GM21390 (cell line): ENCODE measurements at regions not wholly inside any gene's neighbourhood (a gene's known extent, or its start where the extent isn't known, plus 50 kb on each side); places are given as distances from the start of the nearest gene placed in this dataset.
A peak's percentile ranks its signal among the peaks of the same experiment; 100 is the strongest.

ENCODE experiments used
- ATAC-seq: cut with Tn5 transposase; IDR thresholded peaks from one replicate; pipeline ENCODE4 v1.9.1; 2021; ENCODE audit not compliant: unreplicated experiment

GRCh38 chr1:222114536-222115156 is 372.8 kb upstream of the DUSP10 start:
- no peak for ATAC-seq

- no peak for ATAC-seq
Observed at GRCh38 chr1:222109836-222110235, 367.9 kb upstream of the DUSP10 start.

GRCh38 chr1:222107975-222108374 is 366.1 kb upstream of the DUSP10 start:
- no peak for ATAC-seq

GRCh38 chr1:222107267-222107666 is 365.4 kb upstream of the DUSP10 start:
- ATAC-seq = no peak

GRCh38 chr1:222106377-222106776 is 364.5 kb upstream of the DUSP10 start:
- no peak for ATAC-seq

GRCh38 chr1:222105861-222106260 is 364.0 kb upstream of the DUSP10 start:
- no peak for ATAC-seq

GRCh38 chr1:222105393-222105737 is 363.5 kb upstream of the DUSP10 start:
- ATAC-seq = peak; percentile 62

GRCh38 chr1:222104694-222105392 is 363.0 kb upstream of the DUSP10 start:
- ATAC-seq = no peak

GRCh38 chr1:222104097-222104496 is 362.2 kb upstream of the DUSP10 start:
- no peak for ATAC-seq

- ATAC-seq = no peak
Observed at GRCh38 chr1:222099746-222100145, 357.9 kb upstream of the DUSP10 start.

GRCh38 chr1:222098404-222098803 is 356.5 kb upstream of the DUSP10 start:
- no peak for ATAC-seq

- ATAC-seq = no peak
Observed at GRCh38 chr1:222097588-222097987, 355.7 kb upstream of the DUSP10 start.

GRCh38 chr1:222096883-222097282 is 355.0 kb upstream of the DUSP10 start:
- no peak for ATAC-seq

GRCh38 chr1:222096476-222096772 is 354.5 kb upstream of the DUSP10 start:
- ATAC-seq = no peak

- peak; percentile 83 for ATAC-seq
Observed at GRCh38 chr1:222095606-222096475, 354.0 kb upstream of the DUSP10 start.

GRCh38 chr1:222093518-222093917 is 351.6 kb upstream of the DUSP10 start:
- no peak for ATAC-seq

- no peak for ATAC-seq
Observed at GRCh38 chr1:222090103-222090502, 348.2 kb upstream of the DUSP10 start.

- ATAC-seq = no peak
Observed at GRCh38 chr1:222087221-222087920, 345.5 kb upstream of the DUSP10 start.

- ATAC-seq = no peak
Observed at GRCh38 chr1:222084996-222085395, 343.1 kb upstream of the DUSP10 start.

GRCh38 chr1:222084048-222084447 is 342.2 kb upstream of the DUSP10 start:
- no peak for ATAC-seq

- no peak for ATAC-seq
Observed at GRCh38 chr1:222081859-222082258, 340.0 kb upstream of the DUSP10 start.

GRCh38 chr1:222079566-222079965 is 337.7 kb upstream of the DUSP10 start:
- ATAC-seq = no peak
